SKM-1 treated with dmso at 0.1 percent for 144 hours (cell line): ENCODE measurements at regions not wholly inside any gene's neighbourhood (a gene's known extent, or its start where the extent isn't known, plus 50 kb on each side); places are given as distances from the start of the nearest gene placed in this dataset.
"Not testable (repeated sequence)": the region's sequence is repeated elsewhere in the genome, so short reads cannot be mapped to it uniquely, and the experiment has no call there.

Source experiments
- DNase-seq: peaks from one replicate; lab custom pipeline; 2025; ENCODE audit not compliant: unreplicated experiment; lab: John Stamatoyannopoulos, UW

DNA sequence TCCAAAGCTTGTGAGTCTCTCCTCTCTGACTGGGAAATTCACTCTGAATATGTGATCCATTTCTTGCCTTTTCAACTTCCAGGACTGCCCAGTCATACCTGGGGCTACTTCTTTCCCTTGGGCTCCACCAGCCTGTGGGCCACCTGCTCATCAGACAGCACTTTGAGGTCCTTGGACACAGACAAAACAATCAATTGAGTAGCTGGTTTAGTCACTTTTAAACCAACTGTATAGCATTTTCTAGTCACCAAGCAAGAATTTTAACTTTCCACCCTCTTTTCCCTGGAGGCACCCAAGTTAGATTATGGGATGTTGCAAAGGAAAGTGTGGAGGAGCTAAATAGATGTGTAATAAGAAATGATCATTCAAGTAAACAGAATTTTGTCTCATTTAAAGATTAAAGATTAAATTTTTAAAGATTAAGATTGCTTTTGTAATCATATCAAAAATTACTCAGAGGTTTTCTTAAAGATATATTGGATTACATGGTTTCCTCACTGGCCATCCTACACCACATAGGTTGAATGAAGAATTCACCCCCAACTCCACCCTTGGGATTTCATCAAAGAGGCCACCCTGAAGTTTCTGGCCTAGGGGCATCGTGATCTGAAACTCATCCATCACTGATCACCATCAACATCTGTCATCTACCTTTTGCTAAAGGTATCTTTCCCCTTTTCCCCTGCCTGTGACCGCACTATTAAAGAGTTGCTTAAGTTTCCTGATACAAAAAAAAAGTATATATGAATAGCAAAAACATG lies 219.2 kb upstream of the NR5A2 start:
- no peak for DNase-seq

DNA sequence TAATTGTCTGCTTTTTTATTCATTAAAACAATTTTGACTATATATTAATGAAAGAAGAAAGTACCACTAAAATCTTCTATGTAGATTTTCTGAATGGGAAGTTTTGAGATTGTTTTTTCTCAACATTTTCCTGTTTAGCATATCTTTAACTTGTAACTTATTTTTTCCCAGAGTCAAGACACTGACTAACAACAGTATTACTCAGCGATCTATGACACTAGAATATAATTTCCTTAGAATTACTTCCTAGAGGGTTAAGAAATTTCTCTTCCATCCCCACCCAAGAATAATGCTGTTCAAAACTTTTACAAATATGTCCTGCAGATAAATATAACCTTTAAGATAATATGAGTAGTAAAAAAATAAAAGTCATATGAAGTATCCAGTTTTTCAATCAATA lies 218.2 kb upstream of the NR5A2 start:
- no peak for DNase-seq

DNA sequence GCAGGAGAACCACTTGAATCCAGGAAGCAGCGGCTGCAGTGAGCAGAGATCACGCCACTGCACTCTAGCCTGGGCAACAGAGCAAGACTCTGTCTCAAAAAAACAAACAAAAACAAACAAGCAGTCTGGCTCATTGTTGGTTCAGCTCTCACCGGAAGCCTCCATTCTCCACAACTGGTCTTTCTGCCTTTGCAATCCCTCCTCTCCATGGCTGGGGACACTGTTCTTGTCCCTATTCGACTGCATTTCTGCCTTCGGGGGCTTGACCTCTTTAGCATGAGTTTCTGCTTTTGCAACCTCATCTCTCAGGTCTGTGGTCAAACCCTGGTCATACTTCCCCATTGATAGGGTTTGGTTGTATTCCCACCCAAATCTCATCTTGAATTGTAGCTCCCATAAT lies 216.3 kb upstream of the NR5A2 start:
- peak; percentile 13 for DNase-seq

- no peak for DNase-seq
Measured at GRCh38 chr1:199813198-199813597, 214.3 kb upstream of the NR5A2 start.

DNA sequence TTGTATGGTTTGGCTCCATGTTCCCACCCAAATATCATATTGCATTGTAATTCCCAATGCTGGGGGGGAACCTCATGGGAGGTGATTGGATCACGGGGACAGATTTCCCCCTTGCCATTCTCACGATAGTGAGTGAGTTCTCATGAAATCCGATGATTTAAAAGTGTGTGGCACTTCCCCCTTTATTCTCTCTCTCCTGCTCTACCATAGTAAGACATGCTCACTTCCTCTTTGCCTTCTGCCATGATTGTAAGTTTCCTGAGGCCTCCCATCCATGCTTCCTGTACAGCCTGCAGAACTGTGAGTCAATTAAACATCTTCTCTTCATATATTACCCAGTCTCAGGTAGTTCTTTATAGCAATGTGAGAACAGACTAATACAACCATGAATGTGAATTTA lies 211.6 kb upstream of the NR5A2 start:
- DNase-seq: no peak

GRCh38 chr1:199817266-199817665 lies 210.2 kb upstream of the NR5A2 start:
- no peak for DNase-seq

GRCh38 chr1:199821029-199821779 lies 206.3 kb upstream of the NR5A2 start:
- no peak for DNase-seq

DNA sequence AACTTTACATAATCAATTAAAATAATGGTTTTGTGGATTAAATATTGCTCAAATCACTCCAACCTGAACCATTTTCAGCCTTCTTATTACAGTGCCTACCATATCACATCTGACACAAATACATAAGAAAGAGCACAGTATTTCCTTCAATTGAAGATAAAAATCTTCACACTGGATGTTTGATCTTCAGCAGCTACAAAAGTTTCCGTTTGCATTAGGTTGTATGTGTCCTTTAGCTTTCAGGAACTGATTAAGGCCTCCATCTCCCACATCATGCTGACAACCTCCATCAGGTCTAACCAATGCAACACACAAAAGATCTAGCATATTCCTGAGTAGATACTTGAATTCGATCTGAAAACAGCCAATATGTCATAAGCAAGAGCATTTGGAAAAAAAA lies 195.1 kb upstream of the NR5A2 start:
- DNase-seq: no peak

DNA sequence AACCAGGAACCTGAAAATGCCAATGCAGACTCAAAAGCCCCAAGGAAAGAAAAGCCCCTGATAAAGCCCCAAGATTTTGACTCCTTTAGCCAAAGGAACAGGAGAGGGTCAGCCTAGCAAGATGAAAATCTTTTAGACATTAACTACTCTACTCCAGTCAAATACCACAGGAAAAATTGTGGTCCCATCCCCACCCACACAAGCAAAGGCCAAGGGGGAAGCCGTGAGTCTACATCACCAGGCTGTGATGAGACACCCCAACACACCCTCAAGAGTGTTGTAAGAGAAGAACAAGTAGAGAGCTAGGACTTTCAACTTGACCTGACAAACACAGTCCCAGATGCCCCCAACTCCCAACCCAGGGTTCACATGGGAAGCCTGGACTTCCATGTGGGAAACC lies 192.8 kb upstream of the NR5A2 start:
- no peak for DNase-seq

DNA sequence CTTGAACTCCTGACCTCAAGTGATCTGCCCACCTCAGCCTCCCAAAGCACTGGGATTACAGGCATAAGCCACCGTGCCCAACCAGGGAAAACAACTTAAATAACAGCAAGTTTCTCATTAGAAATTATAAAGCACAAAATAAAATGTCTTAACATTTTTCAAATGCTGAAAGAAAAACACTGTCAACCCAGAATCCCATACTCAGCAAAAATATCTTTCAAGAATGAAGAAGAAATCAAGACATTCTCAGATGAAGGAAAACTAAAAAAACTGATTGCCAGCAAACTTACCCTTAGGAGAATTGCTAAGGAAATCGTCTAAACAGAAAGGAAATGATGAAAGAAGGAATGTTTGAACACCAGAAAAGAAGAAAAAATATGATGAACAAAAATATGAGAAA lies 191.1 kb upstream of the NR5A2 start:
- DNase-seq: no peak

DNA sequence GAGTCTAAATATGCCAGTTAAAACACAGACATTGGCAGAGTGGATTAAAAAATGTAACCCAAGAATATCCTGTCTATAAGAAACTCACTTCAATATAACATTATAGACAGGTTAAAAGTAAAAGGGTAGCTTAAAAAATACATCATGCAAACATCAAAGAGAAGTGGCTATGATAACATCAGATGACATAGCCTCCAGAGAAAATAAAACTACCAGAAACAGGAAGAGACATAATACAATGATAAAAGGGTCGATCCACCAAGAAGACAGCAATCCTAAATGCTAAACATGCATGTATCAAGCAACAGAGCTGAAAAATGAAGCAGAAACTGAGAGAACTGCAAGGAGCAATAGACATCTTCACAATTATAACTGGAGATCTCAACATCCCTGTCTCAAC lies 190.2 kb upstream of the NR5A2 start:
- DNase-seq: no peak

DNA sequence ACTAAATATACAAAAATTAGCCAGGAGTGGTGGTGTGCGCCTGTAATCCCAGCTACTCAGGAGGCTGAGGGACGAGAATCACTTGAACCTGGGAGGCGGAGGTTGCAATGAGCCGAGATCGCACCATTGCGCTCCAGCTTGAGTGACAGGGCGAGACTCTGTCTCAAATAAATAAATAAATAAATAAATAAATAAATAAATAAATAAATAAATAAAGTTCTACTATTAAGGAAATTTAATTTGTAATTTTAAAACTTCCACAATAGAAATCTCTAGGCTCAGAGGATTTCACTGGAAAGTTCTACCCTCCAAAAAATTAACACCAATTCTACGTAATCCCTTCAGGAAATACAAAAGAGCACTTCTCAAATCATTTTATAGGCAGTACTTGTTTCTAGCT lies 187.9 kb upstream of the NR5A2 start:
- DNase-seq: not testable (repeated sequence)

DNA sequence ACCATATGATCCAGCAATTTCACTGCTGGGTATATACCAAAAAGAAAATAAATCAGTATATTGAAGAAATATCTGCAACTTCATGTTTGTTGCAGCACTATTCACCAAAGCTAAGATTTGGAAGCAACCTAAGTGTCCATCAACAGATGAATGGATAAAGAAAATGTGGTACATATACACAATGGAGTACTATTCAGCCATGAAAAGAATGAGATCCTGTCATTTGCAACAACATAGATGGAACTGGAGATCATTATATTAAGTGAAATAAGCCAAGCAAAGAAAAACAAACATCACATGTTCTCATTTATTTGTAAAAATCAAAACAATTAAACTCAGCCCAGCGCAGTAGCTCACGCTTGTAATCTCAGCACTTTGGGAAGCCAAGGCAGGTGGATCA lies 184.4 kb upstream of the NR5A2 start:
- not testable (repeated sequence) for DNase-seq

- DNase-seq: no peak
Measured at GRCh38 chr1:199843861-199844260, 183.6 kb upstream of the NR5A2 start.

DNA sequence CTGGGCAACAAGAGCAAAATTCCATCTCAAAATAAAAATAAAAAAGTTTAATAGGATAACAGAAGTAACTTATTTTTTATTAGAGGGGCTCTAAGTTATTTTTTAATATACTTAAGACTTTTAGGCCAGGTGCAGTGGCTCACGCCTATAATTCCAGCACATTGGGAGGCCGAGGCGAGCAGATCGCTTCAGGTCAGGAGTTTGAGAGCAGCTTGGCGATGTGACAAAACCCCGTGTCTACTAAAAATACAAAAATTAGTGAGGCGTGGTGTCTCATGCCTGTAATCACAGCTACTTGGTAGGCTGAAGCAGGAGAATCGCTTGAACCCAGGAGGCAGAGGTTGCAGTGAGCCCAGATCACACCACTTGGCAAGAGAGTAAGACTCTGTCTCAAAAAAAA lies 180.5 kb upstream of the NR5A2 start:
- DNase-seq: no peak

DNA sequence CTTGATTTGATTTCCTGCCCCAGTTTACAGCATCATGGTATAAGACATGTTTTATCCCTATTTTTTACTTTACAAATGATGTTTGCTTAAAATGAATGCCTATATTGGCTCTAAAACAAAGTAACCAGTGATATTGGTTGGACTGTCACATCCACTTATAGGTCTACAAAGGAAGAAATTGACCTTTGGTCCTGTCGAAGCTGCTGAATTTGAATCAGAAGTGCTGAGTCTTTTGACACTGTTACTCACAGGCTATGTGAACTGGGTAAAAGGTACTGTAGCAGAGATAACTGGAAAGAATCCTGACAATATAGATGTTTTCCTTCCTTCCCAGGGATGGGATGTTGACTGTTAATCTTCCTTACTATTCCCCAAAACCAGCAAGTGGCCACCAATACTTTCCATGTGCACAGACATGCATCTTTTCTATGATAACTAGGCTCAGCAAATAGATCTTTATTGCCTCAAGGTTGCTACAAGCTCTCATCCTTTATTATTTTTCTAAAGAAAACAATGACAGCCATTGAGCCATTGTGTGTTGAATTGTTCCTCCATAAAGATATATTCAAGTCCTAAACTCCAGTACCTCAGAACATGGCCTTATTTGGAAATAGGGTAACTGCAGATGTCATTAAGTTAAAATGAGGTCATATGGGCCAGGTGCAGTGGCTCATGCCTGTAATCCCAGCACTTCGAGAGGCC lies 175.9 kb upstream of the NR5A2 start:
- DNase-seq: no peak

DNA sequence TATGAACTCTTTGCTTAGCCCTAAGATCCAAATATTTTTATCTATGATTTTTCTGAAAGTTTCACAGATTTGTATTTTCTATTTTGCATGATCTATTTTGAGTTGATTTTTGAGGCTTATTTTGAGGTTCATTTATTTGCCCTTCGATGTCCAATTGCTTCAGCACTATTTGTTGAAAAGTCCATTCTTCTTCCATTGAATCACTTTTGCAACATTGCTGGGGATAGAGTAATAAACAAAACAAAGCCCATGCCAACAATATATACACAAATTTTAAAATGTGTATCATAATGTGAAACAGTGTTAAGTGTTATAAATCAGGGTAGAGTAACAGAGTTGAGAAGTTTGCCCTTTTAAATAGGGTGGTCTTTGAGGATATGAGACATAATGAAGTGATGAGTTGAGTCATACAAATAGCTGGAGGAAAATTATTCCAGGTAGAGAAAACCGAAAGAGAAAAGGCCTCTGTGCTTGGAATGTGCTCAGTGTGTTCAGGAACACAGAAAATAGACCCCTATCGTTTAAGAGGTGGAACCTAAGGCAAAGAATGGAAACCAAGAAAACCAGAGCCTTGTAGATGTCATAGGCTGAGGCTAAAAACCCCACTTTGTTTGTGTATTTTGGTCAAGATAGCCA lies 172.7 kb upstream of the NR5A2 start:
- no peak for DNase-seq

DNA sequence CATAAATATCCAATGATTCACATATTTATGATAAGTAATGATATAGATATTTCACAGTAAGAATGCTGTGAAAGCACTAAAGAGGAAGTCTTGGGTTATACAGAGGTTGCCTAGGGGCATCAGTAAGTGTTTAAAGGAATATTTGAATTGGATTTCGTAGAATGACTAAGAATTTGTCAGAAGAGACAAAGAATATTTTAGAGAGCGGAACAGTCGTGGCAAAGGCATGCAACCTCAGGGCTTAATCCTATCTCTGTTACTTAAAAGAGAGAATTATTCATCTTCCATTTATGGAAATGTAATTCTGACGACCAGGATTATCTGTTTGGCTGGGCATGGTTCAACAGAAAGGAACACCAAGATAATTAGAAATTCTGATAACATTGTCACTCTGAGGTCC lies 171.9 kb upstream of the NR5A2 start:
- DNase-seq: no peak

- no peak for DNase-seq
Measured at GRCh38 chr1:199856216-199856780, 171.2 kb upstream of the NR5A2 start.

DNA sequence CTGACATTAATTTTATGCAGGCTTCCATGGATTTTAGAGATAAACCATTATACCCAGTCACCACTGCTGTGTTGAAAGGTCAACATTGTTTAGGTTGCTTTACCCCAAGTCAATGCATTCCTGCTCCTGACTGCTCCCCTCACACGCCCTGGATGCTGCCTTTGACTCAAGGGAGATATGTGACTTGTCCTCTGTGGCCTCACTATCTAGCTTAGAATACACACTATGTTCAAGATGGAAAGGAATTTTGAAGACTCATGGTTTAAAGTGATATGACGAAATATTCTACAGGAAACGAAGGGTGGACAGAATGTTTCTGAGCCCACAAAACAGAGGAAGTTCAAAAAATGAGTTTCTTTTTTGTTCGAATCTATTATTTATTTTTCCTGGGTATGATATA lies 170.4 kb upstream of the NR5A2 start:
- DNase-seq: peak; percentile 96

GRCh38 chr1:199857516-199857915 lies 170.0 kb upstream of the NR5A2 start:
- DNase-seq: no peak
